ENCODE measurements at regions not wholly inside any gene's neighbourhood (a gene's known extent, or its start where the extent isn't known, plus 50 kb on each side); places are given as distances from the start of the nearest gene placed in this dataset.
A peak's percentile ranks its signal among the peaks of the same experiment; 100 is the strongest.
"Not testable (repeated sequence)": the region's sequence is repeated elsewhere in the genome, so short reads cannot be mapped to it uniquely, and the experiment has no call there.

- not testable (repeated sequence) for H3K36me3 ChIP-seq, DNase-seq, H3K4me3 ChIP-seq, H3K27me3 ChIP-seq, H3K9me3 ChIP-seq
Measured at GRCh38 chr7:32816409-32816948, 75.1 kb downstream of the KBTBD2 start.

- not testable (repeated sequence) for H3K9me3 ChIP-seq, DNase-seq, H3K27me3 ChIP-seq, H3K36me3 ChIP-seq, H3K4me3 ChIP-seq
Measured at GRCh38 chr7:32814779-32815178, 76.8 kb downstream of the KBTBD2 start.

GRCh38 chr7:32809871-32810270 is 81.7 kb downstream of the KBTBD2 start:
- no peak for DNase-seq
- H3K27me3 ChIP-seq: no peaks in the 10 kb centered on the region

GRCh38 chr7:32809347-32809746 is 82.2 kb downstream of the KBTBD2 start:
- Histone ChIP-seq H3K36me3 (no peaks in the 10 kb centered on the region), H3K27me3 (no peaks in the 10 kb centered on the region), H3K4me3 (no peak overlapping the region), H3K9me3 (no peaks in the 10 kb centered on the region)
- DNase-seq: no peak

More at GRCh38 chr7:32809871-32810270, 81.7 kb downstream of the KBTBD2 start:
- no peaks in the 10 kb centered on the region for H3K36me3 ChIP-seq
- H3K9me3 ChIP-seq: no peaks in the 10 kb centered on the region
- no peak overlapping the region for H3K4me3 ChIP-seq

DNA sequence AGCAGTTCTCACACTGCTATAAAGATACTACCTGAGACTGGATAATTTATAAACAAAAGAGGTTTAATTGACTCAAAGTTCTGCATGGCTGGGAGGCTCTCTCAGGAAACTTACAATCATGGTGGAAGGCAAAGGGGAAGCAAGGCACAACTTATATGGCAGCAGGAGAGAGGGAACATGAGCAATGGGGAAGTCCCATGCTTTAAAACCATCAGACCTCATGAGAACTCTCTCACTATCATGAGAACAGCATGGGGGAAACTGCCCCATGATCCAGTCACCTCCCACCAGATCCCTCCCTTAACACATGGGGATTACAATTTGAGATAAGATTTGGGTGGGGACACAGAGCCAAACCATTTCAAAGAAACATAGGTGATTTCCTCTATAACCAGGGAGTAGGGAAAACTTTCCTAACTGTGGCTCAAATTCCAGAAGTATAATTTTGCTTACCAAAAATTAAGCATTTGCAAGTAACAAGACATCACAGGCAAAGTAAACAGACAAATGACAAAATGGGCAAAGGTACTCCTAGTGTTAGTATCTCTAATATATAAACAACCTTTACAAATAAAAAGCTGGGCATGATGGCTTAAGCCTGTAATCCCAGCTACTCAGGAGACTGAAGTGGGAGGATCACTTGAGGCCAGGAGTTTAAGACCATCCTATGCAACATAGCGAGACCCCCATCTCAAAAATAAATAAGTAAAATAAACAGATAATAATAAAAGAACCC is 88.0 kb downstream of the KBTBD2 start:
- Histone ChIP-seq H3K27me3 (no peaks in the 10 kb centered on the region), H3K4me3 (no peak overlapping the region), H3K36me3 (no peaks in the 10 kb centered on the region), H3K9me3 (peaks cover 6% of the 10 kb centered on the region)
- no peak for DNase-seq

DNA sequence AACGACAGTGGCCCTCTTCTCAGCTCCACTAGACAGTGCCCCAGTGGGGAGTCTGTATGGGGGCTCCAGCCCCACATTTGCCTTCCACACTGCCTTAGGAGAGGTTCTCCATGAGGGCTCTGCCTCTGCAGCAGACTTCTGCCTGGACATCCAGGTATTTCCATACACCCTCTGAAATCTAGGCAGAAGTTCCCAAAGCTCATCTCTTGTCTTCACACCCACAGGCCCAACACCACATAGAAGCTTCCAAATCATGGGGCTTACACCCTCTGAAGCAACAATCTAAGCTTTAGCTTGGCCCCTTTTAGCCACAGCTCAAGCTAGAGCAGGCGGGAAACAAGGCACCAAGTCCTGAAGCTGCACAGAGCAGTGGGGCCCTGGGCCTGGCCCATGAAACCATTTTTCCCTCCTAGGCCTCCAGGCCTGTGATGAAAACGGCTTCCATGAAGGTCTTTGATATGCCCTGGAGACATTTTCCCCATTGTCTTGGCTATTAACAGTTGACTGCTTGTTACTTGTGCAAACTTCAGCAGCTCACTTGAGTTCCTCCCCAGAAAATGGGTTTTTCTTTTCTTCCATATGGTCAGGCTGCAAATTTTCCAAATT is 89.2 kb downstream of the KBTBD2 start:
- peaks cover 6% of the 10 kb centered on the region for H3K9me3 ChIP-seq

DNA sequence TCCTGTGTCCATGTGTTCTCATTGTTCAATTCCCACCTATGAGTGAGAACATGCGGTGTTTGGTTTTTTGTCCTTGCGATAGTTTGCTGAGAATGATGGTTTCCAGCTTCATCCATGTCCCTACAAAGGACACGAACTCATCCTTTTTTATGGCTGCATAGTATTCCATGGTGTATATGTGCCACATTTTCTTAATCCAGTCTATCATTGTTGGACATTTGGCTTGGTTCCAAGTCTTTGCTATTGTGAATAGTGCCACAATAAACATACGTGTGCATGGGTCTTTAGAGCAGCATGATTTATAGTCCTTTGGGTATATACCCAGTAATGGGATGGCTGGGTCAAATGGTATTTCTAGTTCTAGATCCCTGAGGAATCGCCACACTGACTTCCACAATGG is 98.5 kb downstream of the KBTBD2 start:
- H3K4me3 ChIP-seq, H3K9me3 ChIP-seq, H3K27me3 ChIP-seq, H3K36me3 ChIP-seq, DNase-seq: not testable (repeated sequence)

More for the DNA sequence above, 89.2 kb downstream of the KBTBD2 start:
- no peak for DNase-seq
- no peak overlapping the region for H3K4me3 ChIP-seq
- H3K36me3 ChIP-seq: no peaks in the 10 kb centered on the region
- H3K27me3 ChIP-seq: no peaks in the 10 kb centered on the region

GRCh38 chr7:32790766-32791430 is 100.7 kb downstream of the KBTBD2 start:
- H3K36me3 ChIP-seq, H3K4me3 ChIP-seq, H3K27me3 ChIP-seq, H3K9me3 ChIP-seq: not testable (repeated sequence)
- DNase-seq: peak; percentile 86

- not testable (repeated sequence) for H3K9me3 ChIP-seq, H3K4me3 ChIP-seq, H3K27me3 ChIP-seq, H3K36me3 ChIP-seq, DNase-seq
Measured at GRCh38 chr7:32789266-32789665, 102.3 kb downstream of the KBTBD2 start.

- not testable (repeated sequence) for H3K9me3 ChIP-seq, DNase-seq, H3K4me3 ChIP-seq, H3K36me3 ChIP-seq, H3K27me3 ChIP-seq
Measured at GRCh38 chr7:32788174-32788573, 103.4 kb downstream of the KBTBD2 start.

GRCh38 chr7:32785365-32785944 is 106.1 kb downstream of the KBTBD2 start:
- H3K27me3 ChIP-seq, DNase-seq, H3K9me3 ChIP-seq, H3K36me3 ChIP-seq, H3K4me3 ChIP-seq: not testable (repeated sequence)

DNA sequence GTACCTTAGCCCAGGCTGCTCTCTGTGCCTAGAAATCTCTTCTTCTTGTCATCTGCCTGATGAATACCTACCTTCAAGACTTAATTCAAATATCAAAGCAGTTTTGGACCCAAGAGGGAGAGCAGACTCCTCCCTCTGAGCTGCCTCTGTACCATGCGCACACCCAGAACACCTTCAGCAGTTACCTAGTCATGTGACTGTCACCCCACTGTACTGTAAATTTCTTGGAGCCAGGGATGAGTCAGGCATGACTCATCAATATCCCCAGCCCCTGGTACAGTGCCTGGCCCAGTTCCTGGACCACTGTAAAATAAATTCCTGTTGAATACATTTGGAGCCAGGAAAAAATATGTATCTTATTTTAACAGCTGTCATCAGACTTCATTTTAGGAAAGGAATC is 111.7 kb downstream of the KBTBD2 start:
- H3K27me3 ChIP-seq, H3K9me3 ChIP-seq, H3K4me3 ChIP-seq, H3K36me3 ChIP-seq: not testable (repeated sequence)
- DNase-seq: peak; percentile 36

GRCh38 chr7:32779167-32779566 is 112.4 kb downstream of the KBTBD2 start:
- DNase-seq: no peak
- 0 out of 2 replicates have a peak, but pooled peaks cover 2% of the 10 kb centered on the region for H3K9me3 ChIP-seq
- no peak overlapping the region for H3K4me3 ChIP-seq
- no peaks in the 10 kb centered on the region for H3K27me3 ChIP-seq
- H3K36me3 ChIP-seq: no peaks in the 10 kb centered on the region; the same call in 1 of the 2 replicates

DNA sequence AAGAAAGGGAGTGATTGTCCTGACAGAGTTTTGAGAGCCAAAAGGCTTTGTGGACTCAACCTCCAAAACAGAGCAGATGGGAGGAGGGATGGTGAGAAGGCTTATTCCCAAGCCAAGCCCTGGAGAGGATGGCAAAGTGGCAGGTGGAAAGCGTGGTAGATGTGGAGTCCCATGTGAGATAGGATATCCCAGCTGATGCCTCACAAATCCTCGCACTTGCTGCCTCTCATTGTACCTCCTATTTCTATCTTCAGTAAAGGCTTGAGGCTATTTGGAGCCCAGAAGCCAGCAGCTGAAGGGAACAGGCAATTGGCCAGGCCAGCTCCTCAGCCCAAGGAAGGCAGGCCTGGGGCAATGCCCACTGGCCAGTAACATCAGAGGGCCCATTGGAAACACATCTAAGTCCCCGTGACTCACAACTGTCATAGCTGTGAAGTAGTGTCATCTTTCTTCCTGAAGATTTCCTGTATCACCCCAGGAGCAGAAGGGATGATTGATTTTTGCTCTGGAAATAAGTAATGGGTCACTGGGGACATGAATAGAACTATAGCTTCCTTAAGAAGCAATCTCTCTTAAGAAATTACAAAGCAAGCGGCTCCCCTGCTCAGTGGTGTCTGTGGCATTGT is 114.4 kb downstream of the KBTBD2 start:
- H3K36me3 ChIP-seq, H3K4me3 ChIP-seq, H3K9me3 ChIP-seq, H3K27me3 ChIP-seq: not testable (repeated sequence)
- DNase-seq: peak; percentile 79

DNA sequence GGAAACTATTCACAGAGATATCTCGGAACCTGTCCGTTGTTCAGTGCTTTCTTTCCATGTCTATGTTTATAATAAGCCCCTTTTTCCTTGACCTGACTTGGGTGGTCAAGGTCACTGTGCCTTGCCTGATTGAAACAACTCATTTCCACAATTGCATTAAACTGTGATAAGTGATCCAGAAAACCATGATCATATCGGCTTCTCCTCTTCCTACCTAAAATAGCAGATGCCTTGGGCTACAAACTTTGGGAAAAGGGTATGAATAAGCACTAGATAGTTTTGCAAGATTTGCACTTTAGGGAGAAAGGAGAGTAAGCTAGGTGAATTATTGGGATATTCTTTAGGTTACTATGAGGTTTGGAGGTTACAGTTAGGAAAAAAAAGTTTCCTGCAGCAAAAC is 115.2 kb downstream of the KBTBD2 start:
- H3K36me3 ChIP-seq, H3K9me3 ChIP-seq, DNase-seq, H3K27me3 ChIP-seq, H3K4me3 ChIP-seq: not testable (repeated sequence)

DNA sequence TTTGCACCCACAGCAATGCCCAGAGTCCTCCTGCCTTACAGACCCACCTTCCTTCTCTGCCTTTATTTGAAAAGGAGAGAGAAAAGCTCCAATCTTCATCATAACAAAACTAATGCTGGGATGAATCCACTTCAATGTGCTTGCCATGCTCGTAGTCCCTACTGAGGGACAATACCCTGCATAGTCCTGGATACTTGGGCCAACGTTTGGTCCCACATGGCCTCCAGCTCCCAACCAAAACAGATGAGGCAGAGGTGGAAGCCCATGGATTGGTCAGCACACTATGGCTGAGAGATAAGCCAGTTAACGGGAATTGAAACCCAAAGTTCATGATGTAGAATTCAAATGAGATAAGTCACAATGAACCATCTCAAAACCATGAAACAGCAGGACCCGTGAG is 115.8 kb downstream of the KBTBD2 start:
- not testable (repeated sequence) for H3K4me3 ChIP-seq, H3K9me3 ChIP-seq, H3K36me3 ChIP-seq, H3K27me3 ChIP-seq, DNase-seq

- Histone ChIP-seq H3K36me3 (no peaks in the 10 kb centered on the region), H3K27me3 (no peaks in the 10 kb centered on the region), H3K4me3 (no peak overlapping the region), H3K9me3 (0 out of 2 replicates have a peak, but pooled peaks cover under 1% of the 10 kb centered on the region)
- DNase-seq: no peak
Measured at GRCh38 chr7:32774541-32774951, 117.0 kb downstream of the KBTBD2 start.

All from MG63 (cell line).